ENCODE measurements at regions not wholly inside any gene's neighbourhood (a gene's known extent, or its start where the extent isn't known, plus 50 kb on each side); places are given as distances from the start of the nearest gene placed in this dataset.

DNA sequence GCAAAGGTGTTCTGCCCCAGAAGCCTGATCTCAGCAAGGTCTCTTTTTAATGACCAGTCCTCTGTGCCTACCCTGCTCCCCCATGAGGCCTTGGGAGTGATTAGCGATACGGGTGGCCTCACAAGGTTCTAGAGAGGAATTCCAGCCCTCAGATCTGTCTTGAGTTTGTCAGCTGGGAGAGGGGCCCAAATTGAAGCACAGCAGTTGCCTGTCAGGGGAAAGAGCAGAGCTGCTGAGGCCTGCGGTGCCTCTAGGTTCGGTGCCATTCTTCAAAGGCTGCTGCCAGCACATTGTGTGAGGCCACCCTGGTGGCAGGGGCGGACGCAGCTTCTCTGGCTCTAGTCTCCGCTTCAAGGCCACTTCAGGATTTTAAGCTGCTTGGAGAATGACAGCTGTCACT, 85.7 kb upstream of the GRIA1 start:
- H3K9me3 ChIP-seq, result no peaks in the 10 kb centered on the region
- H3K27ac ChIP-seq, result no peak overlapping the region
- 68% methylated on average over 5 of the region's 7 CpGs for WGBS
- no peaks in the 10 kb centered on the region for H3K27me3 ChIP-seq (replicated peaks; ENCODE audit: insufficient read depth)
- intact Hi-C loops (cut with DNase I), result no loop called here
- DNase-seq (ENCODE audit: low spot score), result no peak
- H3K4me3 ChIP-seq, result no peak overlapping the region
- TF ChIP-seq POLR2A (IDR thresholded peaks at IDR 0.05) (no peak), POLR2AphosphoS5 (IDR thresholded peaks at IDR 0.05) (no peak)
- TF ChIP-seq, protein P1, sequence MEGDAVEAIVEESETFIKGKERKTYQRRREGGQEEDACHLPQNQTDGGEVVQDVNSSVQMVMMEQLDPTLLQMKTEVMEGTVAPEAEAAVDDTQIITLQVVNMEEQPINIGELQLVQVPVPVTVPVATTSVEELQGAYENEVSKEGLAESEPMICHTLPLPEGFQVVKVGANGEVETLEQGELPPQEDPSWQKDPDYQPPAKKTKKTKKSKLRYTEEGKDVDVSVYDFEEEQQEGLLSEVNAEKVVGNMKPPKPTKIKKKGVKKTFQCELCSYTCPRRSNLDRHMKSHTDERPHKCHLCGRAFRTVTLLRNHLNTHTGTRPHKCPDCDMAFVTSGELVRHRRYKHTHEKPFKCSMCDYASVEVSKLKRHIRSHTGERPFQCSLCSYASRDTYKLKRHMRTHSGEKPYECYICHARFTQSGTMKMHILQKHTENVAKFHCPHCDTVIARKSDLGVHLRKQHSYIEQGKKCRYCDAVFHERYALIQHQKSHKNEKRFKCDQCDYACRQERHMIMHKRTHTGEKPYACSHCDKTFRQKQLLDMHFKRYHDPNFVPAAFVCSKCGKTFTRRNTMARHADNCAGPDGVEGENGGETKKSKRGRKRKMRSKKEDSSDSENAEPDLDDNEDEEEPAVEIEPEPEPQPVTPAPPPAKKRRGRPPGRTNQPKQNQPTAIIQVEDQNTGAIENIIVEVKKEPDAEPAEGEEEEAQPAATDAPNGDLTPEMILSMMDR (IDR thresholded peaks at IDR 0.05), result no peak
- no peaks in the 10 kb centered on the region for H3K36me3 ChIP-seq
- H3K4me1 ChIP-seq (replicated peaks), result no peaks in the 10 kb centered on the region

DNA sequence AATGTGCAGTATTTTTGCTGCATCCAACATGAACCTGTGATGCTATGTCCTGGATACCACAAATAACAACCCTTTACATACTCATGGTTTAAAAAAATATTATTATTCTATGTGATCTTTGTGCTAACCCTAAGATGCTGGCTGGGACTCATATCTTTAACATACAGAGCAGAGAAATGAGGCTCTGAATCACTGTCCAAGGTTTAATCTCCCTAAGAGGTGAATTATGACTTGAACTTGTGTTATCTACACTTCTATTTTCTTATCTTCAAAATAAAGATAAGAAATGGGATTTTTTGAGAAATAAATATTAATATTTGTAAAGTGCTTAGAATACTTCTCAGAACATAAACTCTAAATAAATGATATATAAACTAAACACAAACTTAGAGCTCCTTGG, 68.8 kb upstream of the GRIA1 start:
- TF ChIP-seq POLR2AphosphoS5 (IDR thresholded peaks at IDR 0.05) (no peak), POLR2A (IDR thresholded peaks at IDR 0.05) (no peak)
- TF ChIP-seq, protein P1 (IDR thresholded peaks at IDR 0.05), result no peak
- Histone ChIP-seq H3K36me3 (no peaks in the 10 kb centered on the region), H3K9me3 (no peaks in the 10 kb centered on the region), H3K4me1 (replicated peaks) (no peaks in the 10 kb centered on the region), H3K27me3 (replicated peaks; ENCODE audit: insufficient read depth) (no peaks in the 10 kb centered on the region), H3K4me3 (no peak overlapping the region), H3K27ac (no peak overlapping the region)
- no peak for DNase-seq (ENCODE audit: low spot score)
- intact Hi-C loops (cut with DNase I), result no loop called here

DNA sequence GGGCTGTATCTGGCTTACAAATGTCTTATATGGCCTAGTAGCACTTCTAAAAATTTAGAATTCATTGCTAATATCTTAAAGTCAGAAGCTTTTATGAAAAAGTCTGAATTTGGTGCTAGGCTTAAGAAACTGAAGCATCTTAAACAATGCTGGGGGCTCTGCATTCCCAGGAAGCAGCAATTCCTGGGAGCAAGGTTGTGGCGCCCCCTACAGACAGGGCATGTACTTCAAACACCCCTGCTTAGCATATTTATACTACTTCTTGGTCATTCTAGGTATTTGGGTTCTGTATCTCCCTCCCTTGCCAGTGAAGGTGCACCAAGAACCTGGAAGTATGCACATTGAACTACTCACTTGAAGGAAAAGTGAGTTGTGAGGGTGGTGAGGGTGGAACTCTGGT, 64.6 kb upstream of the GRIA1 start:
- no peak for TF ChIP-seq POLR2A (IDR thresholded peaks at IDR 0.05)
- H3K4me1 ChIP-seq (replicated peaks), result no peaks in the 10 kb centered on the region

DNA sequence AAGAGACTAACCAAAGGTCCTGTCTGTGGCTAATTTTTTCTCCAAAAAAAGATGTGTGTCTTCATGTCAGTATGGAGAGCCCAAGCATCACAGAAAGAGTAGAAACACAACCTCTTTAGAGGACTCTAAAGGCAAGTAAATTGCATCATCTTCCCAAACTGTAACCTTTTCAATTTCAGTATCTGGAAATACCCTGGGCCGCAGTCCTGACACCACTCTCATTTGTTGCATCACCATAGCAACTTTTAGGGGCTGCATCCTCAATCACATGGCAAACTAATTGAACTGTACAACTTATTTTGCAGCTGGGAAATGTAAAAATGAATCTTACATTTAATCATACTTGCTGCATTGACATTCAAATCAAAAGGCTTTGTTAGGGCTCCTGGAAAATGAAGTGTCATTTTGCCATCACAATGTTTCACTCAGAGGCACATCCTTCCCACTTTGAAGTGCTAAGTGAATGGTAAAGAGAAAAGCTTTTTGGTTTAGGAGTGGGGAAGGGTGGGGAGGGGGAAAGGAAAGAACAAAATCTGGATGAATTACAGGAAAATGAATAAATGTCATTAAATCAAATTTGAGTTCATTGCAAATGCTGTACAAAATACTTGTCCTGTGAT, 60.6 kb upstream of the GRIA1 start:
- Histone ChIP-seq H3K9me3 (no peaks in the 10 kb centered on the region), H3K27me3 (replicated peaks; ENCODE audit: insufficient read depth) (no peaks in the 10 kb centered on the region), H3K4me1 (replicated peaks) (no peaks in the 10 kb centered on the region), H3K4me3 (no peak overlapping the region), H3K36me3 (no peaks in the 10 kb centered on the region), H3K27ac (no peak overlapping the region)
- 91% methylated on average over 1 of the region's 1 CpG for WGBS
- TF ChIP-seq, protein P1 (IDR thresholded peaks at IDR 0.05), result no peak
- TF ChIP-seq POLR2AphosphoS5 (IDR thresholded peaks at IDR 0.05), result no peak
- no peak for TF ChIP-seq POLR2A (IDR thresholded peaks at IDR 0.05)
- intact Hi-C loops (cut with DNase I), result no loop called here
- DNase-seq (ENCODE audit: low spot score), result no peak

More for the DNA sequence above, 64.6 kb upstream of the GRIA1 start:
- intact Hi-C loops (cut with DNase I), result no loop called here
- no peak for DNase-seq (ENCODE audit: low spot score)
- Histone ChIP-seq H3K36me3 (no peaks in the 10 kb centered on the region), H3K9me3 (no peaks in the 10 kb centered on the region), H3K27me3 (replicated peaks; ENCODE audit: insufficient read depth) (no peaks in the 10 kb centered on the region), H3K27ac (no peak overlapping the region), H3K4me3 (no peak overlapping the region)
- 17% methylated on average over 1 of the region's 1 CpG for WGBS

DNA sequence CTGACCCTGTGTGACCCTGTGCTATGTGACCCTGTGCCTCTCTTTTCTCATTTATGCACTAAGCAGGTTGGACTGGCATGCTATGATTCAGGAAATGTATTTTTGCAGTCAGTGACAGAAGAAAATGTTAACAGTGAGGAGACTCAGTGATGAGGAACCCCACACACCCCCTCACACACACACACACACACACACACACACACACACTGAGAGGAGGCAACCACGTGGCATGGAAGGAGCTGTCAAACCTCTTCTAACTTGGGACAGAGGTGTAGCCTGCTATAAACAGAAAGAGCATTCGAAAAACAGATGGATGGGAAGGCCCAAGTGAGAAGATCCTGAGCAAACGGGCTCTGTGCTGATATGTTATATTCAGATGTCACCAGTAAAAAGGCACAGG, 57.9 kb upstream of the GRIA1 start:
- Histone ChIP-seq H3K9me3 (no peaks in the 10 kb centered on the region), H3K27ac (no peak overlapping the region), H3K4me1 (replicated peaks) (no peaks in the 10 kb centered on the region), H3K4me3 (no peak overlapping the region), H3K27me3 (replicated peaks; ENCODE audit: insufficient read depth) (no peaks in the 10 kb centered on the region), H3K36me3 (no peaks in the 10 kb centered on the region)
- no peak for DNase-seq (ENCODE audit: low spot score)
- intact Hi-C loops (cut with DNase I), result no loop called here
- TF ChIP-seq POLR2A (IDR thresholded peaks at IDR 0.05), result no peak
- no peak for TF ChIP-seq POLR2AphosphoS5 (IDR thresholded peaks at IDR 0.05)
- TF ChIP-seq, protein P1 (IDR thresholded peaks at IDR 0.05), result no peak
- 59% methylated on average over 3 of the region's 3 CpGs for WGBS
